ENCODE measurements at regions not wholly inside any gene's neighbourhood (a gene's known extent, or its start where the extent isn't known, plus 50 kb on each side); places are given as distances from the start of the nearest gene placed in this dataset.

DNA sequence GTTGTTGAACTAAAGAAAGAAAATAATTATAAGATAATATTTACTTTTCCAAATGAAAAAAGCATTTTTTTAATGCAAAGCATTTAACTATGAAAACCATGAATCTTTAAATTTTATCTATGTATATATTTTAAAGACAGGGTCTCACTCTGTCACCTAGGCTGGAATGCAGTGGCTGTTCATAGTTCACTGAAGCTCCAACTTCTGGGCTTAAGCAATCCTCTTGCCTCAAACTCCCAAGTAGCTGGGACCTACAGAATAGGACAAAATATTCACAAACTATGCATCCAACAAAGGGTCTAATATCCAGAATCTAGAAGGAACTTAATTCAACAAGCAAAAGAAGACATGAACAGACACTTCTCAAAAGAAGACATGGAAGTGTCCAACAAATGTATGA lies 55.9 kb upstream of the ALB start:
- TF ChIP-seq, protein P1, sequence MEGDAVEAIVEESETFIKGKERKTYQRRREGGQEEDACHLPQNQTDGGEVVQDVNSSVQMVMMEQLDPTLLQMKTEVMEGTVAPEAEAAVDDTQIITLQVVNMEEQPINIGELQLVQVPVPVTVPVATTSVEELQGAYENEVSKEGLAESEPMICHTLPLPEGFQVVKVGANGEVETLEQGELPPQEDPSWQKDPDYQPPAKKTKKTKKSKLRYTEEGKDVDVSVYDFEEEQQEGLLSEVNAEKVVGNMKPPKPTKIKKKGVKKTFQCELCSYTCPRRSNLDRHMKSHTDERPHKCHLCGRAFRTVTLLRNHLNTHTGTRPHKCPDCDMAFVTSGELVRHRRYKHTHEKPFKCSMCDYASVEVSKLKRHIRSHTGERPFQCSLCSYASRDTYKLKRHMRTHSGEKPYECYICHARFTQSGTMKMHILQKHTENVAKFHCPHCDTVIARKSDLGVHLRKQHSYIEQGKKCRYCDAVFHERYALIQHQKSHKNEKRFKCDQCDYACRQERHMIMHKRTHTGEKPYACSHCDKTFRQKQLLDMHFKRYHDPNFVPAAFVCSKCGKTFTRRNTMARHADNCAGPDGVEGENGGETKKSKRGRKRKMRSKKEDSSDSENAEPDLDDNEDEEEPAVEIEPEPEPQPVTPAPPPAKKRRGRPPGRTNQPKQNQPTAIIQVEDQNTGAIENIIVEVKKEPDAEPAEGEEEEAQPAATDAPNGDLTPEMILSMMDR (IDR thresholded peaks at IDR 0.05): no peak
- no peak for TF ChIP-seq POLR2A (IDR thresholded peaks at IDR 0.05)
